Tibial nerve (tissue), 4 donors: ENCODE measurements at regions not wholly inside any gene's neighbourhood (a gene's known extent, or its start where the extent isn't known, plus 50 kb on each side); places are given as distances from the start of the nearest gene placed in this dataset.
"Not testable (repeated sequence)": the region's sequence is repeated elsewhere in the genome, so short reads cannot be mapped to it uniquely, and the experiment has no call there.

ENCODE experiments used
- CTCF ChIP-seq, 5 experiments: fragments of 200-600 bp in 3 of 5; fragments of 450-650 bp in 2 of 5; sonication (generic) in 3 of 5; IDR thresholded peaks; one replicate each; pipeline ENCODE4 v1.5.1; 2016 to 2019; ENCODE audit warnings: antibody characterized with exemption in 5 of 5, mild to moderate bottlenecking in 3 of 5, moderate library complexity in 2 of 5
- EP300 ChIP-seq, 2 donors: sonication (generic); formaldehyde crosslinking; IDR thresholded peaks; one replicate each; pipeline ENCODE4 v1.6.1; 2017; ENCODE audit warnings: antibody characterized with exemption in 2 of 2, mild to moderate bottlenecking in 1 of 2
- POLR2A ChIP-seq, 2 donors: fragments of 450-650 bp; IDR thresholded peaks; one replicate each; pipeline ENCODE4 v1.6.1; 2017; ENCODE audit warnings: antibody characterized with exemption in 2 of 2, mild to moderate bottlenecking in 2 of 2, moderate library complexity in 2 of 2

- not testable (repeated sequence) for TF ChIP-seq CTCF, EP300, POLR2A (IDR thresholded peaks at IDR 0.05)
Observed at GRCh38 chr2:83877261-83877660, 581.8 kb downstream of the SUCLG1 start.
